ENCODE measurements at regions not wholly inside any gene's neighbourhood (a gene's known extent, or its start where the extent isn't known, plus 50 kb on each side); places are given as distances from the start of the nearest gene placed in this dataset.

DNA sequence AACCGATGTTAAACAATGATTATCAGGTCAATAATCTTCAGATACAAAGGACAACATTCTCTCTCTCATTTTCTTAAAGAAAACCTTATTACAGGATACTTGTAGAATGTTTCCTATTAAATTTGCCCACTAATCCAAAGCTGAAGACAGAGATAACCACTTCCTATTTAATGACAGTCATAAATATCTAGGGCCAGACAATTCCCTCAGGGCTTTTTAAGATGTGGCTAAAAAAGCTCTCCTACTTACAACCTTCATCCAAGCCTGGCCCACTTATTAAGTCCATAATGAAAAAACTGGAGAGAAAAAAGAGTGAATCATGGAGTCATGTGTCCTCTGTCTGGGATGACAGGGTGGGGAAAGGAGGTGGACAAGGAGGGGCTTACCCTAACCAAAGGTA lies 235.9 kb downstream of the KLF12 start:
- peaks cover 9 to 24% (median 19%) of the 10 kb centered on the region in 10 experiments; a peak in 18 of 20 replicates for H3K4me1 ChIP-seq
- H3K9me3 ChIP-seq (replicated peaks in 1 of 11) = 0 out of 22 replicates have a peak, but pooled peaks cover 0 to 3% (median 0%) of the 10 kb centered on the region in 11 experiments
- H4K20me1 ChIP-seq = no peaks in the 10 kb centered on the region; a peak in 1 of 22 replicates
- no peak overlapping the region for H3K27ac ChIP-seq
- H3K4me2 ChIP-seq = peak overlapping the region in 10 of 11 experiments; percentile 1 to 78 (median 62); a peak in 19 of 22 replicates
- no peaks in the 10 kb centered on the region for H3K27me3 ChIP-seq
- H3K4me3 ChIP-seq = no peak overlapping the region
- no peak overlapping the region for H3K9ac ChIP-seq
- TF ChIP-seq Cebpa-rat (IDR thresholded peaks at IDR 0.05) = no peak
- H3K36me3 ChIP-seq = peaks cover 0 to 14% (median 0%) of the 10 kb centered on the region in 11 experiments; a peak in 4 of 22 replicates

DNA sequence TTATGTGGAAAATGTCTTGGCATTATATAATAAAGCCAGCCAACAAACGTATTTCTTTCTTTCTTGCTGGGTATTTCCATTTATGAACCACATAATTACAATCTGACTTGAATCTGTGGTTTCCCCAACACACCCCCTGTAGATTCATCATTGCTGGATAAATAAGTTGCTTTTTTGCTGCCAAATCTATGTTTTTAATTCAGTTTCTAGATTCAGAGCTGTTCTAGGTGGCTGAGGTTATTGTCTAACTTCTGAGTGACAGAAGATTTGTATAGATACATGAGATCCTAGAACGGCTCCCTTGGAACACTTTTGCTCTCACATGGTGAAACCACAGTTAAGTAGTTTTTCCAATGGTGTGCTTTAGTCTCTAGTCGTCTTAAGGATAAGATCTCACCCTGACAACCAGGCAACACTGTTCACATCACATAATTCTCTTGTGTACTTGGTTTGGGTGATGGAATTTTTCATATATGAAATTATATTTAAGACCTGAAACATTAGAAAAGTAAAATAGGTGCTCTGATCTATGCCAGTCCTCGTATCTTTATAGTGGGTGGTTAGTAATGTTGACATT lies 239.1 kb downstream of the KLF12 start:
- H3K36me3 ChIP-seq = peaks cover 0 to 14% (median 0%) of the 10 kb centered on the region in 11 experiments; a peak in 4 of 22 replicates
- no peak overlapping the region for H3K4me3 ChIP-seq
- no peak for TF ChIP-seq Cebpa-rat (IDR thresholded peaks at IDR 0.05)
- no peak overlapping the region for H3K9ac ChIP-seq
- no peaks in the 10 kb centered on the region for H3K27me3 ChIP-seq
- H3K27ac ChIP-seq = no peak overlapping the region
- H3K4me1 ChIP-seq = peaks cover 9 to 24% (median 19%) of the 10 kb centered on the region in 10 experiments; a peak in 18 of 20 replicates
- H3K9me3 ChIP-seq (replicated peaks in 1 of 11) = 0 out of 22 replicates have a peak, but pooled peaks cover 0 to 3% (median 0%) of the 10 kb centered on the region in 11 experiments
- no peaks in the 10 kb centered on the region; a peak in 1 of 22 replicates for H4K20me1 ChIP-seq
- no peak overlapping the region for H3K4me2 ChIP-seq

DNA sequence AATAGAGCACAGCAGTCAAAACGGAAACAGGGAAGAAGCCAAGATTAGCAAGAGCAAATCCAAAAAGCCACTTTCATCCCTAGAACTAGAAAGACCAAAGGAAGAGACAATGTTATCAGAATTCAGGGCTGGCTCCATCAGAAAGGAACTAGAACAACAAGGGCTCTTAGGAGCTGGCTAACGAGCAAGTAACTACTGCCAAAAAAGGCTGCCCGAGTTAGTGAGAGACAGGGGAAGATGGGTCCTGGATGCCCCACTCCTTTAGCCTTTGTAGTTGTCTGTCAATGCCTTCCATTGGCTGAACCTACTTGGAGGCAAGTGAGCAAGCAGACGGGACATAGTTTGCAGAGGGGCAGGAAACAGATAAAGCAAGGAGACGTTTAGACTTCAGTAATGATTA lies 240.4 kb downstream of the KLF12 start:
- Histone ChIP-seq H3K4me3 (no peak overlapping the region), H3K4me1 (peaks cover 6 to 13% (median 9%) of the 10 kb centered on the region in 10 experiments; a peak in 18 of 20 replicates), H3K27me3 (no peaks in the 10 kb centered on the region), H3K9ac (no peak overlapping the region), H3K9me3 (replicated peaks in 1 of 11) (0 out of 22 replicates have a peak, but pooled peaks cover 0 to 3% (median 0%) of the 10 kb centered on the region in 11 experiments), H3K27ac (no peak overlapping the region), H3K36me3 (peaks cover 0 to 14% (median 0%) of the 10 kb centered on the region in 11 experiments; a peak in 3 of 22 replicates), H3K4me2 (no peak overlapping the region), H4K20me1 (no peaks in the 10 kb centered on the region; a peak in 1 of 22 replicates)
- no peak for TF ChIP-seq Cebpa-rat (IDR thresholded peaks at IDR 0.05)

DNA sequence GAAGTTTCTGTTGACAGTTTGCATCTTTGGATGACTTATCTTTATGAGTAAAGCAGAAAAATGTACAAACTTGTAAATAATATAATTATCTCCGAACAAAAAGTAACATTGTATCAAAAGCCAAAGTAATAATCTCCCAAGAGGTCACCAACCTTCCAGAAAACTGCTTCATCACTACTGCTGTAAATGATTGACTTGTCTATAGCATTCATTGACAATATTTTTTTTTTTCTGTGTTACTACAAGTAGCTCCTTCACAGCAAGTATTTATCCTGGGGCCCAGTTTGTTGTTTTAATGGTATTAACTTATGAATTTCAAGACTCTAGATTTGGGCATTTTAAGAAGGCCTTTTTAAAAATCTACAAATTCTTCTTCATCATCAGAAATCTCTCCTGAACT lies 242.4 kb downstream of the KLF12 start:
- no peak overlapping the region for H3K9ac ChIP-seq
- no peak overlapping the region for H3K4me2 ChIP-seq
- H4K20me1 ChIP-seq = no peaks in the 10 kb centered on the region
- TF ChIP-seq Cebpa-rat (IDR thresholded peaks at IDR 0.05) = no peak
- H3K9me3 ChIP-seq (replicated peaks in 1 of 11) = peaks cover 0 to 10% (median 0%) of the 10 kb centered on the region in 11 experiments; a peak in 4 of 22 replicates
- H3K27me3 ChIP-seq = no peaks in the 10 kb centered on the region
- H3K4me3 ChIP-seq = no peak overlapping the region
- H3K36me3 ChIP-seq = peaks cover 0 to 19% (median 5%) of the 10 kb centered on the region in 11 experiments; a peak in 11 of 22 replicates
- no peaks in the 10 kb centered on the region for H3K4me1 ChIP-seq
- H3K27ac ChIP-seq = no peak overlapping the region

DNA sequence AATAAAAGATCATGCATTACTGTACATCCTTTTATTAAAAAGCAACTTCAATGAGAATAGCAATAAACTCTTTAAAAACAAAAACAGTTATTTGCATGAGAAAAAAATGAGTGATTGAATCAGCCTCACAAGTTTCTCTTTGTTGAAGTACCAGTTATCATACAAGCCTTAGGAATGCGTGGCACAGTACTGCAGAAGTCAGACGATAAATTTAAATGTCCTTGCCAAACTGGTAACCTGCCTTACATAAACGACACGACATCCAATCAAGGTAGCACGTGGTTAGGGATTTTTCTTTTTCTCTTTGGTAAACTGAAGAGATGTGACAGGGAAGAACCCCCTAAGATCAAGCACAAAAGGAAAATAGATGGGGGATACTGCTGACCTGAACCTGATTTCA lies 251.0 kb downstream of the KLF12 start:
- H3K27me3 ChIP-seq = no peaks in the 10 kb centered on the region
- peaks cover 4 to 29% (median 14%) of the 10 kb centered on the region in 11 experiments; a peak in 17 of 22 replicates for H3K36me3 ChIP-seq
- no peaks in the 10 kb centered on the region for H4K20me1 ChIP-seq
- H3K27ac ChIP-seq = no peak overlapping the region
- peaks cover 0 to 12% (median 5%) of the 10 kb centered on the region in 10 experiments; a peak in 8 of 20 replicates for H3K4me1 ChIP-seq
- H3K9me3 ChIP-seq (replicated peaks in 1 of 11) = peaks cover 0 to 22% (median 4%) of the 10 kb centered on the region in 11 experiments; a peak in 6 of 22 replicates
- no peak overlapping the region for H3K4me3 ChIP-seq
- no peak overlapping the region for H3K9ac ChIP-seq
- TF ChIP-seq Cebpa-rat (IDR thresholded peaks at IDR 0.05) = no peak
- no peak overlapping the region for H3K4me2 ChIP-seq

DNA sequence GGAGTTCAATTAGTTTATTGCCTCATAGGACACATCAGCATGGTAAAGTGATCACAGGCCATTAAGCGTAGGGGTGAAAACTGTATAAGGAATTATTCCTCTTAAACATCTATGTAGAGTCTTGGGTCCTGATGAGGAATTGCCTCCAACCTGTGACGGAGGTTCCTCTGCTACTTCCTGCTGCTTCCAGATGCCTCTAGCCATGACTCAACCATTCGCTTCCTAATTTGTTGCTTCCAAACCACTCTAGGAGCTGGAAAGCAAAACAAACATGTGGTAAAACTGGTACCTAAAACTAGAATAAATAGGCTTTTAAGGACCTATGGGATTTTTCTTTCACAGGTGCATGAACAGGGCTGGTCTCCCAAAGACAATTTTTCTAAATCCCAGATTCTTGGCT lies 253.8 kb downstream of the KLF12 start:
- Histone ChIP-seq H4K20me1 (no peaks in the 10 kb centered on the region), H3K27ac (no peak overlapping the region), H3K9me3 (replicated peaks in 1 of 11) (peaks cover 0 to 14% (median 5%) of the 10 kb centered on the region in 11 experiments; a peak in 9 of 22 replicates), H3K4me3 (no peak overlapping the region), H3K36me3 (peaks cover 0 to 12% (median 0%) of the 10 kb centered on the region in 11 experiments; a peak in 8 of 22 replicates), H3K27me3 (no peaks in the 10 kb centered on the region), H3K9ac (no peak overlapping the region), H3K4me2 (peak overlapping the region in 4 of 11 experiments; percentile 11 to 44 (median 21); a peak in 3 of 22 replicates), H3K4me1 (peaks cover 0 to 12% (median 5%) of the 10 kb centered on the region in 10 experiments; a peak in 8 of 20 replicates)
- no peak for TF ChIP-seq Cebpa-rat (IDR thresholded peaks at IDR 0.05)

DNA sequence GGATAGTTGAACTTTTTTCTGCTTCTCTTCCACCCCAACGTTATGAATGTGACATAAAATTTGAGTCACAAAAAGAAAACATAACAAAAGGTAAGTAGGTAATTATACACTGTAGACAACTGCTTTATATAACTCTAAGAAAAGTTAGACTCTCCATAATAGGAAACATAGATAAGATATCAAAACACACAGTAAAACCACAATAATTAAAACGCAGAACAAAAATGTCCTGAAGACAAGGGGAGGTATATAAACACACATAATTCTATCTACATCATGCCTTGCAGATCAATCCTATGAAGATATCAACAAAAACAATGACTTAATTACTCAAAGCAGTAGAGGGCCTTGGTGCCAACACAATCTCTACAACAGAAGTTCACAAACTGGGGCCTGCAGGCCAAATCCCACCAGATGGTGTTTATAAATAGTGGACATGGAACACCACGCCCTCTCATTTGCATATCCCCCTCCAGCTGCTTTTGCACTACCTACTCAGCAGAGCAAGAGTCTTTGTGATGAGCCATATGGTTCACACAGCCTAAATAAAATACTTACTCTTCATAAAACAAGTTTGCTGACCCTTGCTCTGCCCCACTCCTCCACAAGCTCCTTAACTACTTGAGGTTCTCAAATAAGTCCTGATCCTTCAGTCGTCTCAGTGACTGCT lies 254.7 kb downstream of the KLF12 start:
- H3K4me3 ChIP-seq = no peak overlapping the region
- H3K9me3 ChIP-seq (replicated peaks in 1 of 11) = peaks cover 0 to 14% (median 5%) of the 10 kb centered on the region in 11 experiments; a peak in 9 of 22 replicates
- H3K4me1 ChIP-seq = peaks cover 0 to 12% (median 5%) of the 10 kb centered on the region in 10 experiments; a peak in 8 of 20 replicates
- no peak for TF ChIP-seq Cebpa-rat (IDR thresholded peaks at IDR 0.05)
- no peak overlapping the region for H3K27ac ChIP-seq
- H3K9ac ChIP-seq = no peak overlapping the region
- H3K4me2 ChIP-seq = peak overlapping the region in 4 of 11 experiments; percentile 11 to 44 (median 21); a peak in 4 of 22 replicates
- H4K20me1 ChIP-seq = no peaks in the 10 kb centered on the region
- H3K36me3 ChIP-seq = peaks cover 0 to 12% (median 0%) of the 10 kb centered on the region in 11 experiments; a peak in 7 of 22 replicates
- H3K27me3 ChIP-seq = no peaks in the 10 kb centered on the region

DNA sequence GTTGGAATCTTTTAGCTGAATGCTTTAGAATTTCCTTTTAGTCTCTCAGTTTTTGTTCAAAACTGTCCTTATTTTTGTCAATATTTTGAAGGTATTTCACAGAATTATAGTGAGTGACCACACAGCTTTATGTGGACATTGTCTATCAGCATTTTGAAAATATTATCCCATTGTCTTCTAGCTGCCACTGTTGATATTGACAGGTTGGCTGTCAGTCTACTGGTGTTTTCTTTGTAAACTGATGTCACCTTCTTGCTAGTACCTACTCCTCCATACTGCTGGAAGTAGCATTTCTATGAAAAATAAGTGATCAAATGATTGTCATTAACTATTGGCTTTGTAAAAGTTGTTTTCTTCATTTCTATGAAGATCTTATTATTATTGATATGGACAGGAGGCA lies 256.8 kb downstream of the KLF12 start:
- TF ChIP-seq Cebpa-rat (IDR thresholded peaks at IDR 0.05) = no peak
- peaks cover 0 to 12% (median 0%) of the 10 kb centered on the region in 11 experiments; a peak in 3 of 22 replicates for H3K36me3 ChIP-seq

DNA sequence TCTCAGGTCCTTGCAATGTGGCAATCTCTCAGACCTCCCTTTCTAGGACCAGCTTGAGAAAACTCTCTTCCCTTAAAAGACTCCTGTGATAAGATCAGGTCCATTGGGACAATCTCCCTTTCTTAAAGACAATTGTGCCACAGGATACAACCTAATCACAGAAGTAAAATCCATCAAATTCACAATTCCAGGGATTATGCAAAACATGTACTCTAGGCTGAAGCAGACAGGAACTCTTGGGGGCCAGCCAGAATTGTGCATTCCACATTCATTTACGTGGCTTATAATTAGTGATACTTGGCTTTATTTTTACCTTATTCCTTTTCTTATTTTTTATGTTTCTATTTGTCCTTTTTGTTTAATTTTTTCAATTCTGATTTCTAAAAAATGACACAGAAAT lies 257.9 kb downstream of the KLF12 start:
- Histone ChIP-seq H3K4me2 (no peak overlapping the region), H3K4me3 (no peak overlapping the region), H3K36me3 (peaks cover 0 to 12% (median 0%) of the 10 kb centered on the region in 11 experiments; a peak in 3 of 22 replicates), H4K20me1 (no peaks in the 10 kb centered on the region), H3K4me1 (peaks cover 0 to 12% (median 5%) of the 10 kb centered on the region in 10 experiments; a peak in 8 of 20 replicates), H3K9ac (no peak overlapping the region), H3K9me3 (replicated peaks in 1 of 11) (peaks cover 0 to 14% (median 5%) of the 10 kb centered on the region in 11 experiments; a peak in 9 of 22 replicates), H3K27me3 (no peaks in the 10 kb centered on the region), H3K27ac (no peak overlapping the region)
- no peak for TF ChIP-seq Cebpa-rat (IDR thresholded peaks at IDR 0.05)

More for the DNA sequence above, 256.8 kb downstream of the KLF12 start:
- H3K9me3 ChIP-seq (replicated peaks in 1 of 11) = peaks cover 0 to 14% (median 5%) of the 10 kb centered on the region in 11 experiments; a peak in 9 of 22 replicates
- peaks cover 0 to 12% (median 5%) of the 10 kb centered on the region in 10 experiments; a peak in 8 of 20 replicates for H3K4me1 ChIP-seq
- no peak overlapping the region for H3K9ac ChIP-seq
- H4K20me1 ChIP-seq = no peaks in the 10 kb centered on the region
- H3K27ac ChIP-seq = no peak overlapping the region
- H3K4me2 ChIP-seq = no peak overlapping the region
- H3K27me3 ChIP-seq = no peaks in the 10 kb centered on the region
- H3K4me3 ChIP-seq = no peak overlapping the region

Measured in BLaER1 treated with 17β-estradiol and CSF1 and Interleukin-3, amounts not matched to agents 10 nM and 100 nM (cell line).